ENCODE measurements at regions not wholly inside any gene's neighbourhood (a gene's known extent, or its start where the extent isn't known, plus 50 kb on each side); places are given as distances from the start of the nearest gene placed in this dataset.

GRCh38 chr3:20837676-20838302 is 651.8 kb upstream of the SGO1 start:
- no peak for TF ChIP-seq TSHZ2 (CRISPR knock-in tag; IDR thresholded peaks at IDR 0.05)
- no peak for TF ChIP-seq PPARA (CRISPR knock-in tag; IDR thresholded peaks at IDR 0.05; ENCODE audit: borderline replicate concordance)
- no peak for TF ChIP-seq ZC3H10 (CRISPR knock-in tag; IDR thresholded peaks at IDR 0.05)

All from SK-N-SH treated with all-trans-retinoic acid at 6 μM for 48 hours (cell line).